Endothelial cell of umbilical vein (primary cell): ENCODE measurements at regions not wholly inside any gene's neighbourhood (a gene's known extent, or its start where the extent isn't known, plus 50 kb on each side); places are given as distances from the start of the nearest gene placed in this dataset.

Experiments used
- BruUV-seq: library from RNA; stranded (reverse); fragments of 400-500 nt; replicated peaks from 2 replicates; lab custom pipeline; 2021; lab: Mats Ljungman, UMichigan
- CTCF ChIA-PET: fragments of 300-600, 350-600 bp; sonication (Branson Sonifier 250); formaldehyde crosslinking; loops from one replicate; lab custom pipeline; 2021; ENCODE audit warnings: antibody characterized with exemption, inconsistent platforms; lab: Charles Lee
- POLR2A ChIA-PET: fragments of 300-600, 350-600 bp; sonication (Branson Sonifier 250); formaldehyde crosslinking; loops from one replicate; lab custom pipeline; 2021; ENCODE audit warnings: antibody characterized with exemption, inconsistent platforms; lab: Charles Lee
- DNase-seq: peaks from one replicate; pipeline ENCODE4 v3.0.0-alpha.2; 2011; ENCODE audit warnings: low read depth, low spot score
- FAIRE-seq: peaks from 2 replicates; lab custom pipeline; 2011; peaks lifted over from hg19 to GRCh38; lab: Jason Lieb, UNC
- H2AFZ ChIP-seq: 2 replicates; pipeline ENCODE4 v1.6.0; 2012; ENCODE audit warnings: low read depth, low read length, control low read depth, inconsistent platforms
- H3K27ac ChIP-seq: 2 replicates; pipeline ENCODE4 v1.5.1; 2011; ENCODE audit warnings: low read depth, mild to moderate bottlenecking, control low read depth, low read length, moderate library complexity; ENCODE audit not compliant: insufficient read depth
- H3K27me3 ChIP-seq, 2 experiments: 2 replicates each; pipeline versions ENCODE4 v1.6.0 to v1.6.1; 2011; ENCODE audit warnings: low read length in 2 of 2, mixed read lengths in 1 of 2; ENCODE audit not compliant: control insufficient read depth in 2 of 2, insufficient read depth in 2 of 2
- H3K36me3 ChIP-seq, 2 experiments: 2 replicates in 1 of 2; 3 replicates in 1 of 2; pipeline ENCODE4 v1.5.1; 2011; ENCODE audit warnings: low read length in 2 of 2, mild to moderate bottlenecking in 1 of 2, moderate library complexity in 1 of 2; ENCODE audit not compliant: control insufficient read depth in 2 of 2, insufficient read depth in 2 of 2; ENCODE audit errors: extremely low read depth in 1 of 2
- H3K4me1 ChIP-seq: 3 replicates; pipeline ENCODE4 v1.5.1; 2011; ENCODE audit warnings: mild to moderate bottlenecking, low read length; ENCODE audit not compliant: control insufficient read depth, insufficient read depth; ENCODE audit errors: extremely low read depth
- H3K4me2 ChIP-seq: 2 replicates; pipeline ENCODE4 v1.6.1; 2011; ENCODE audit warnings: low read length, control low read depth, mixed read lengths; ENCODE audit not compliant: insufficient read depth
- H3K4me3 ChIP-seq, 3 experiments: fragments of 200-600 bp in 1 of 3; sonication (generic), shearing (Covaris generic) in 1 of 3; replicated peaks in 1 of 3; 2 replicates each; pipeline ENCODE4 v1.5.1; 2011 to 2016; ENCODE audit warnings: control low read depth in 3 of 3, low read length in 3 of 3, mild to moderate bottlenecking in 2 of 3, inconsistent platforms in 1 of 3, low read depth in 1 of 3, moderate library complexity in 1 of 3; ENCODE audit not compliant: insufficient read depth in 1 of 3
- H3K79me2 ChIP-seq: 2 replicates; pipeline ENCODE4 v1.6.0; 2012; ENCODE audit warnings: low read length, inconsistent platforms; ENCODE audit not compliant: control insufficient read depth, insufficient read depth
- H3K9ac ChIP-seq: replicated peaks from 2 replicates; pipeline ENCODE3; 2011; ENCODE audit warnings: low read length, control low read depth; ENCODE audit not compliant: insufficient read depth; ENCODE audit errors: extremely low read depth
- H3K9me1 ChIP-seq: replicated peaks from 3 replicates; pipeline ENCODE4 v1.6.0; 2011; ENCODE audit warnings: mild to moderate bottlenecking, low read length; ENCODE audit not compliant: control insufficient read depth, insufficient read depth; ENCODE audit errors: extremely low read depth
- H3K9me3 ChIP-seq: replicated peaks from 2 replicates; pipeline ENCODE4 v1.5.1; 2012; ENCODE audit warnings: low read length, inconsistent platforms; ENCODE audit not compliant: control insufficient read depth, insufficient read depth
- H4K20me1 ChIP-seq: replicated peaks from 2 replicates; pipeline ENCODE3; 2011; ENCODE audit warnings: mild to moderate bottlenecking, low read length; ENCODE audit not compliant: control insufficient read depth, insufficient read depth; ENCODE audit errors: extremely low read depth
- EZH2 ChIP-seq: IDR thresholded peaks from 2 replicates; pipeline ENCODE4 v1.6.1; 2012; ENCODE audit warnings: borderline replicate concordance, low read depth, mild to moderate bottlenecking, moderate library complexity, low read length, inconsistent platforms; ENCODE audit not compliant: severe bottlenecking
- FOS ChIP-seq: IDR thresholded peaks from 2 replicates; pipeline ENCODE4 v1.6.1; 2011; ENCODE audit warnings: mild to moderate bottlenecking, low read length, moderate library complexity, borderline replicate concordance; ENCODE audit not compliant: insufficient read depth
- GATA2 ChIP-seq: IDR thresholded peaks from 2 replicates; pipeline ENCODE4 v1.7.0; 2011; ENCODE audit warnings: low read depth, mild to moderate bottlenecking, moderate library complexity, mixed read lengths, low read length; ENCODE audit not compliant: insufficient read length, insufficient read depth
- JUN ChIP-seq: IDR thresholded peaks from 2 replicates; pipeline ENCODE4 v1.6.1; 2011; ENCODE audit warnings: borderline replicate concordance, low read depth; ENCODE audit not compliant: insufficient read length, insufficient read depth
- MAX ChIP-seq: IDR thresholded peaks from 2 replicates; pipeline ENCODE4 v1.6.1; 2011; ENCODE audit not compliant: insufficient read depth, insufficient read length
- MYC ChIP-seq: IDR thresholded peaks from one replicate; pipeline ENCODE4 v1.6.1; 2011; ENCODE audit warnings: mild to moderate bottlenecking, low read depth, low read length
- POLR2A ChIP-seq: IDR thresholded peaks from 2 replicates; pipeline ENCODE4 v1.6.1; 2012; ENCODE audit warnings: low read depth, mild to moderate bottlenecking, control low read depth, low read length
- POLR2AphosphoS5 ChIP-seq: IDR thresholded peaks from 2 replicates; pipeline ENCODE4 v1.6.1; 2012; ENCODE audit warnings: low read depth, mild to moderate bottlenecking, control low read depth, low read length, moderate library complexity; ENCODE audit not compliant: insufficient read depth
- dilution Hi-C: fragments of 300-500 bp; cut with MboI; formaldehyde crosslinking; loops from one replicate; pipeline ENCODE4 v1.15.0; 2019; ENCODE audit warnings: low sequenced_read_pairs; ENCODE audit not compliant: extremely low pct_ligation_motif_present
- intact Hi-C: fragments of 100-400 bp; cut with micrococcal nuclease; formaldehyde crosslinking; loops from one replicate; pipeline ENCODE4 v1.10.0; 2022
- TF ChIP-seq, protein P1 (sequence below), 2 donors: IDR thresholded peaks; 1 replicate in 1 of 2; 2 replicates in 1 of 2; pipeline ENCODE4 v1.5.1; 2011; ENCODE audit warnings: low read length in 2 of 2, mild to moderate bottlenecking in 2 of 2, moderate library complexity in 2 of 2, control low read depth in 1 of 2, inconsistent platforms in 1 of 2, low read depth in 1 of 2; ENCODE audit not compliant: insufficient read depth in 1 of 2; ENCODE audit errors: extremely low read depth in 1 of 2

GRCh38 chr9:90288275-90288639, 354.4 kb downstream of the DIRAS2 start:
- Histone ChIP-seq H3K9me3 (no peaks in the 10 kb centered on the region), H3K9ac (no peak overlapping the region), H4K20me1 (no peaks in the 10 kb centered on the region), H3K79me2 (no peaks in the 10 kb centered on the region), H3K36me3 (no peaks in the 10 kb centered on the region), H3K4me2 (no peak overlapping the region), H3K27ac (no peak overlapping the region), H2AFZ (no peak overlapping the region), H3K9me1 (no peaks in the 10 kb centered on the region), H3K4me1 (no peaks in the 10 kb centered on the region), H3K4me3 (no peak overlapping the region), H3K27me3 (no peaks in the 10 kb centered on the region)
- dilution Hi-C loops (no loop called here), intact Hi-C loops (no loop called here)
- TF ChIP-seq GATA2 (no peak), MYC (no peak), POLR2AphosphoS5 (no peak), FOS (no peak), MAX (no peak), EZH2 (no peak), JUN (no peak), POLR2A (no peak)
- TF ChIP-seq, protein P1, sequence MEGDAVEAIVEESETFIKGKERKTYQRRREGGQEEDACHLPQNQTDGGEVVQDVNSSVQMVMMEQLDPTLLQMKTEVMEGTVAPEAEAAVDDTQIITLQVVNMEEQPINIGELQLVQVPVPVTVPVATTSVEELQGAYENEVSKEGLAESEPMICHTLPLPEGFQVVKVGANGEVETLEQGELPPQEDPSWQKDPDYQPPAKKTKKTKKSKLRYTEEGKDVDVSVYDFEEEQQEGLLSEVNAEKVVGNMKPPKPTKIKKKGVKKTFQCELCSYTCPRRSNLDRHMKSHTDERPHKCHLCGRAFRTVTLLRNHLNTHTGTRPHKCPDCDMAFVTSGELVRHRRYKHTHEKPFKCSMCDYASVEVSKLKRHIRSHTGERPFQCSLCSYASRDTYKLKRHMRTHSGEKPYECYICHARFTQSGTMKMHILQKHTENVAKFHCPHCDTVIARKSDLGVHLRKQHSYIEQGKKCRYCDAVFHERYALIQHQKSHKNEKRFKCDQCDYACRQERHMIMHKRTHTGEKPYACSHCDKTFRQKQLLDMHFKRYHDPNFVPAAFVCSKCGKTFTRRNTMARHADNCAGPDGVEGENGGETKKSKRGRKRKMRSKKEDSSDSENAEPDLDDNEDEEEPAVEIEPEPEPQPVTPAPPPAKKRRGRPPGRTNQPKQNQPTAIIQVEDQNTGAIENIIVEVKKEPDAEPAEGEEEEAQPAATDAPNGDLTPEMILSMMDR (IDR thresholded peaks at IDR 0.05; ENCODE audit: extremely low read depth in 1 of 2, insufficient read depth in 1 of 2, low read depth in 1 of 2, low read length in 2 of 2) = no peak
- no TSS peak for BruUV-seq
- no peak for FAIRE-seq
- no peak for DNase-seq
- POLR2A ChIA-PET = no interaction called here
- CTCF ChIA-PET = no interaction called here
